ENCODE measurements at regions not wholly inside any gene's neighbourhood (a gene's known extent, or its start where the extent isn't known, plus 50 kb on each side); places are given as distances from the start of the nearest gene placed in this dataset.

- no peaks in the 10 kb centered on the region for H3K36me3 ChIP-seq (ENCODE audit: insufficient read depth, insufficient read length, low read length)
- no peak for TF ChIP-seq YY1 (IDR thresholded peaks at IDR 0.05; ENCODE audit: insufficient read depth, insufficient read length)
- H3K9me3 ChIP-seq (ENCODE audit: insufficient read depth, low read length), result no peaks in the 10 kb centered on the region
- no peaks in the 10 kb centered on the region for H3K27me3 ChIP-seq (ENCODE audit: insufficient read depth, insufficient read length)
- no peak overlapping the region for H3K9ac ChIP-seq (ENCODE audit: insufficient read length, low read depth)
- H3K4me1 ChIP-seq (ENCODE audit: insufficient read depth, insufficient read length), result no peaks in the 10 kb centered on the region
- no peak overlapping the region for H3K4me3 ChIP-seq (ENCODE audit: insufficient read length, low read depth)
- DNase-seq (ENCODE audit: low read depth, low spot score), result no peak
Observed at GRCh38 chr6:80460257-80460865, 353.9 kb downstream of the BCKDHB start.

GRCh38 chr6:80457439-80457933, 351.0 kb downstream of the BCKDHB start:
- no peak for DNase-seq (ENCODE audit: low read depth, low spot score)
- TF ChIP-seq SUZ12 (IDR thresholded peaks at IDR 0.05; ENCODE audit: extremely low read depth, insufficient read depth, insufficient read length) (no peak), YY1 (IDR thresholded peaks at IDR 0.05; ENCODE audit: insufficient read depth, insufficient read length) (no peak), ZNF274 (IDR thresholded peaks at IDR 0.05; ENCODE audit: low read depth, low read length) (no peak)
- no peaks in the 10 kb centered on the region for H3K27me3 ChIP-seq (ENCODE audit: insufficient read depth, insufficient read length)
- no peaks in the 10 kb centered on the region for H3K9me3 ChIP-seq (ENCODE audit: insufficient read depth, low read length)
- no peaks in the 10 kb centered on the region for H3K36me3 ChIP-seq (ENCODE audit: insufficient read depth, insufficient read length, low read length)
- H3K4me1 ChIP-seq (ENCODE audit: insufficient read depth, insufficient read length), result no peaks in the 10 kb centered on the region
- H3K9ac ChIP-seq (ENCODE audit: insufficient read length, low read depth), result no peak overlapping the region
- no peak overlapping the region for H3K4me3 ChIP-seq (ENCODE audit: insufficient read length, low read depth)

GRCh38 chr6:80456724-80457438, 350.4 kb downstream of the BCKDHB start:
- H3K27me3 ChIP-seq (ENCODE audit: insufficient read depth, insufficient read length), result no peaks in the 10 kb centered on the region
- TF ChIP-seq ZNF274 (IDR thresholded peaks at IDR 0.05; ENCODE audit: low read depth, low read length) (no peak), SUZ12 (IDR thresholded peaks at IDR 0.05; ENCODE audit: extremely low read depth, insufficient read depth, insufficient read length) (no peak), YY1 (IDR thresholded peaks at IDR 0.05; ENCODE audit: insufficient read depth, insufficient read length) (no peak)
- no peaks in the 10 kb centered on the region for H3K9me3 ChIP-seq (ENCODE audit: insufficient read depth, low read length)
- H3K4me1 ChIP-seq (ENCODE audit: insufficient read depth, insufficient read length), result no peaks in the 10 kb centered on the region
- DNase-seq (ENCODE audit: low read depth, low spot score), result no peak
- H3K9ac ChIP-seq (ENCODE audit: insufficient read length, low read depth), result no peak overlapping the region
- no peaks in the 10 kb centered on the region for H3K36me3 ChIP-seq (ENCODE audit: insufficient read depth, insufficient read length, low read length)
- no peak overlapping the region for H3K4me3 ChIP-seq (ENCODE audit: insufficient read length, low read depth)

- Histone ChIP-seq H3K4me3 (ENCODE audit: insufficient read length, low read depth) (no peak overlapping the region), H3K9me3 (ENCODE audit: insufficient read depth, low read length) (no peaks in the 10 kb centered on the region), H3K36me3 (ENCODE audit: insufficient read depth, insufficient read length, low read length) (no peaks in the 10 kb centered on the region), H3K9ac (ENCODE audit: insufficient read length, low read depth) (no peak overlapping the region), H3K27me3 (ENCODE audit: insufficient read depth, insufficient read length) (no peaks in the 10 kb centered on the region), H3K4me1 (ENCODE audit: insufficient read depth, insufficient read length) (no peaks in the 10 kb centered on the region)
- no peak for TF ChIP-seq SUZ12 (IDR thresholded peaks at IDR 0.05; ENCODE audit: extremely low read depth, insufficient read depth, insufficient read length)
- no peak for TF ChIP-seq ZNF274 (IDR thresholded peaks at IDR 0.05; ENCODE audit: low read depth, low read length)
- no peak for TF ChIP-seq YY1 (IDR thresholded peaks at IDR 0.05; ENCODE audit: insufficient read depth, insufficient read length)
- no peak for DNase-seq (ENCODE audit: low read depth, low spot score)
Observed at GRCh38 chr6:80454661-80455365, 348.3 kb downstream of the BCKDHB start.

GRCh38 chr6:80454197-80454596, 347.7 kb downstream of the BCKDHB start:
- H3K36me3 ChIP-seq (ENCODE audit: insufficient read depth, insufficient read length, low read length), result no peaks in the 10 kb centered on the region
- TF ChIP-seq ZNF274 (IDR thresholded peaks at IDR 0.05; ENCODE audit: low read depth, low read length), result no peak
- no peak for DNase-seq (ENCODE audit: low read depth, low spot score)
- H3K27me3 ChIP-seq (ENCODE audit: insufficient read depth, insufficient read length), result no peaks in the 10 kb centered on the region
- no peaks in the 10 kb centered on the region for H3K4me1 ChIP-seq (ENCODE audit: insufficient read depth, insufficient read length)
- H3K9me3 ChIP-seq (ENCODE audit: insufficient read depth, low read length), result no peaks in the 10 kb centered on the region
- no peak overlapping the region for H3K4me3 ChIP-seq (ENCODE audit: insufficient read length, low read depth)
- no peak overlapping the region for H3K9ac ChIP-seq (ENCODE audit: insufficient read length, low read depth)

GRCh38 chr6:80449726-80450125, 343.3 kb downstream of the BCKDHB start:
- TF ChIP-seq YY1 (IDR thresholded peaks at IDR 0.05; ENCODE audit: insufficient read depth, insufficient read length), result no peak
- TF ChIP-seq SUZ12 (IDR thresholded peaks at IDR 0.05; ENCODE audit: extremely low read depth, insufficient read depth, insufficient read length), result no peak
- no peak for TF ChIP-seq ZNF274 (IDR thresholded peaks at IDR 0.05; ENCODE audit: low read depth, low read length)
- Histone ChIP-seq H3K36me3 (ENCODE audit: insufficient read depth, insufficient read length, low read length) (no peaks in the 10 kb centered on the region), H3K4me1 (ENCODE audit: insufficient read depth, insufficient read length) (no peaks in the 10 kb centered on the region), H3K9ac (ENCODE audit: insufficient read length, low read depth) (no peak overlapping the region), H3K27me3 (ENCODE audit: insufficient read depth, insufficient read length) (no peaks in the 10 kb centered on the region), H3K4me3 (ENCODE audit: insufficient read length, low read depth) (no peak overlapping the region), H3K9me3 (ENCODE audit: insufficient read depth, low read length) (peaks cover 23% of the 10 kb centered on the region)
- no peak for DNase-seq (ENCODE audit: low read depth, low spot score)

GRCh38 chr6:80446454-80447045, 340.1 kb downstream of the BCKDHB start:
- TF ChIP-seq YY1 (IDR thresholded peaks at IDR 0.05; ENCODE audit: insufficient read depth, insufficient read length), result no peak
- TF ChIP-seq SUZ12 (IDR thresholded peaks at IDR 0.05; ENCODE audit: extremely low read depth, insufficient read depth, insufficient read length), result no peak
- TF ChIP-seq ZNF274 (IDR thresholded peaks at IDR 0.05; ENCODE audit: low read depth, low read length), result no peak
- no peak overlapping the region for H3K4me3 ChIP-seq (ENCODE audit: insufficient read length, low read depth)
- peaks cover 23% of the 10 kb centered on the region for H3K9me3 ChIP-seq (ENCODE audit: insufficient read depth, low read length)
- H3K27me3 ChIP-seq (ENCODE audit: insufficient read depth, insufficient read length), result no peaks in the 10 kb centered on the region
- H3K9ac ChIP-seq (ENCODE audit: insufficient read length, low read depth), result no peak overlapping the region
- no peak for DNase-seq (ENCODE audit: low read depth, low spot score)
- no peaks in the 10 kb centered on the region for H3K36me3 ChIP-seq (ENCODE audit: insufficient read depth, insufficient read length, low read length)
- no peaks in the 10 kb centered on the region for H3K4me1 ChIP-seq (ENCODE audit: insufficient read depth, insufficient read length)

Measured in NT2/D1 (cell line).